ENCODE measurements at regions not wholly inside any gene's neighbourhood (a gene's known extent, or its start where the extent isn't known, plus 50 kb on each side); places are given as distances from the start of the nearest gene placed in this dataset.

- BruUV-seq (replicated peaks) = no TSS peak
- ChIA-PET POLR2A (no interaction called here), RAD21 (ENCODE audit: low non-redundant PET in 1 of 2, low total read pairs in 2 of 2, uncharacterized antibody in 2 of 2, unreplicated experiment in 2 of 2) (no interaction called here), CTCF (no interaction called here)
- Histone ChIP-seq H3K9ac (ENCODE audit: low read length) (no peak overlapping the region), H3K27ac (ENCODE audit: low read depth, low read length) (no peak overlapping the region), H3K27me3 (ENCODE audit: insufficient read depth, low read length) (no peaks in the 10 kb centered on the region), H3K4me3 (replicated peaks in 1 of 2; ENCODE audit: low read depth in 1 of 2, low read length in 2 of 2) (no peak overlapping the region), H3K9me3 (ENCODE audit: control insufficient read depth in 1 of 2, insufficient read depth in 1 of 2, low read depth in 1 of 2, low read length in 2 of 2) (no peaks in the 10 kb centered on the region), H3K36me3 (ENCODE audit: control insufficient read depth in 1 of 2, insufficient read depth in 2 of 2, low read length in 2 of 2) (no peaks in the 10 kb centered on the region), H3K9me2 (ENCODE audit: insufficient read depth) (no peaks in the 10 kb centered on the region), H4K20me1 (ENCODE audit: insufficient read depth) (no peaks in the 10 kb centered on the region), H3K4me2 (ENCODE audit: low read length) (no peak overlapping the region), H3K79me2 (ENCODE audit: insufficient read depth, low read length) (no peaks in the 10 kb centered on the region), H3K4me1 (ENCODE audit: control insufficient read depth in 1 of 2, insufficient read depth in 2 of 2, low read length in 2 of 2) (no peaks in the 10 kb centered on the region), H2AFZ (ENCODE audit: low read depth, low read length, poor library complexity, severe bottlenecking) (no peak overlapping the region)
- ATAC-seq (no peak), DNase-seq (ENCODE audit: low read depth, low spot score) (no peak)
- intact Hi-C loops (cut with micrococcal nuclease) = no loop called here
- TF ChIP-seq CEBPB (IDR thresholded peaks at IDR 0.05; ENCODE audit: low read depth) = no peak
- TF ChIP-seq ZFX (IDR thresholded peaks at IDR 0.05) = no peak
- no peak for TF ChIP-seq CBX3 (IDR thresholded peaks at IDR 0.05; ENCODE audit: low read depth)
- TF ChIP-seq MAX (IDR thresholded peaks at IDR 0.05) = no peak
- no peak for TF ChIP-seq ZBTB33 (IDR thresholded peaks at IDR 0.05; ENCODE audit: extremely low read depth, insufficient replicate concordance, low read length)
- no peak for TF ChIP-seq FOSL1 (IDR thresholded peaks at IDR 0.05; ENCODE audit: low read depth)
- TF ChIP-seq YY1 (IDR thresholded peaks at IDR 0.05; ENCODE audit: extremely low read depth, insufficient replicate concordance, low read depth, low read length) = no peak
- no peak for TF ChIP-seq POLR2A (IDR thresholded peaks at IDR 0.05; ENCODE audit: borderline replicate concordance, extremely low read depth, insufficient read depth, insufficient read length)
- no peak for TF ChIP-seq RAD21 (IDR thresholded peaks at IDR 0.05; ENCODE audit: low read depth)
- TF ChIP-seq POLR2AphosphoS5 (IDR thresholded peaks at IDR 0.05; ENCODE audit: low read depth, low read length) = no peak
- no peak for TF ChIP-seq JUND (IDR thresholded peaks at IDR 0.05)
Measured at GRCh38 chr9:82331079-82331478, 342.5 kb downstream of the SPATA31D1 start.
